HG03521 (cell line): ENCODE measurements at regions not wholly inside any gene's neighbourhood (a gene's known extent, or its start where the extent isn't known, plus 50 kb on each side); places are given as distances from the start of the nearest gene placed in this dataset.

ENCODE experiments used
- ATAC-seq: cut with Tn5 transposase; IDR thresholded peaks from one replicate; pipeline ENCODE4 v1.9.1; 2021; ENCODE audit warnings: mild to moderate bottlenecking, moderate library complexity; ENCODE audit not compliant: unreplicated experiment

DNA sequence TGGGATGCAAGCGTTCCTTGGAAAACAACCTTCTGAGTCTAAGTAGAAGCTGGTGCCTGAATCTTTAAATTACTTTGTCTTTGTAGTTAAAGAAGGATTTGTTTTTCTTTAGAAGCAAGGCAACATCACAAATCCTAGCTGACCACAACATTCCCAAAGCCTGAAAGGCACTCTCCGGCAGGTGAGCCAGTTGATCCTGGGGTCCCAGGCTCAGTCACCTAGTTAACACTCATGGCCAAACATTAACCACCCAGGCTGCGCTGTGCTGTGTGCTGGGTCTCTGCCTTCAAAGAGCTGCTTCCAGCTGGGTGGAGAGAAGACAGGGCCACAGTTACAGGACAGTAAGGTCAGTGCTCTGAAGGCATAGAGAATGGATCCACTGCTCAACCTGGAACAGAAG, 120.0 kb upstream of the TRIB2 start:
- no peak for ATAC-seq

- no peak for ATAC-seq
Observed at GRCh38 chr2:12597610-12598009, 119.1 kb upstream of the TRIB2 start.

GRCh38 chr2:12602661-12603060, 114.1 kb upstream of the TRIB2 start:
- no peak for ATAC-seq

DNA sequence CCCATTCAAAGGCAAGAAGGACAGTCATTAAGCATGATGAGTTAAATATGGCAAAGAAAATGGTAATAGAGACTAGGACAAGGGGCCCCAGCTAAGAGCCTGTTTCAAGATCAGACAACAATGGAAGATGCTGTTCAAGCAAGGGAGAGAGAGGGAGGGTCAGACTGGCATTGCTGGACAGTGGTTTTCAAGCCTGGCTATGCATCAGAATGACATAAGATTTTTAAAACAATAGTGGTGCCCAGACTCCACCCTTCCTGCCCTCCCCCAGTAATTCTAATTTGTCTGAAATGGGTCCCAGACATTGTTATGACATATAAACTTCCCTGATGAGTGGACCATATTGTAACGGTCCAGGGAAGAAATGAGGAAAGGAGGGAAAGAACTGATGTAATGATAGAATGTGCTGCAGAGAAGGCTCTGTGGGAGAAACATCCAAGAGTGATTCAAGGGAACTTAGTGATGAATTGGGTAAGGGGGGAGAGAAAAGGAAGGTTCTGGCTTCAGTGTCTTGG, 112.9 kb upstream of the TRIB2 start:
- no peak for ATAC-seq

DNA sequence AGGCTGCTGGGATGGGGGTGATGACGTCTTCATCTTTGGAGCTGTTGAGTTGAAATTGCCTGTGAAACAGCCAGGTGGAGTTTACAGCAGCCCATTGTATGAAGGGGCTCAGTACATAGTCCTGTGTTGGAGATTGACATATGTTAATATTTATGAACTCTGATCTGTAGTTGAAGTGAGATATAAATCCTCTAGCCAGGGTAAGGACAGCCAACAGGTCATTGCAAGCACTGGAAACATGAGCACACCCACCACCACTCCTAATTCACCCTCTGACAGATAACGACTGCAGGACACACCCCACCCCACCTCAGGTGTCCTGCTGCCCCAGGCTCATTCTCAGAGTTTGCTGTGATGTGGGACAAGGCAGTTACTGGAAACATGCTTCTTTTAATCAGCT, 112.4 kb upstream of the TRIB2 start:
- ATAC-seq, result no peak

DNA sequence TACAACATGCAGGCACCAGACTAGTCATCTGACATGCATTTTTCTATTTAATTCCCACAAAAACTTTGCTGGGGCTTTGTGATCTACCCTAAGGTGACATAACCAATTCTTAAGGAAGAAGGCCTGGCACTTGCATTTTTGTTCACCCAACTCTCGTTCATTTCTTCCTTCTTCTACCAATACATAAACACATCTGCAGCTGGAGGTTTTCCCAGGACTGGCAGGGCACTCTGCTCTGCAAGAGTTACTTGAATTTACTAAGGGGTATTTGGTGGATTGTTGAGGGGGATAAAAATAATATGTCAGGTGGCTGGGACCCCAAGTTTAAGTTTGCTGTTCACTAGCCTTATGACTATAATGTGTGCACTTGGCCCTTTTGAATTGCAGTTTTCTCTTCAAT, 111.4 kb upstream of the TRIB2 start:
- no peak for ATAC-seq

DNA sequence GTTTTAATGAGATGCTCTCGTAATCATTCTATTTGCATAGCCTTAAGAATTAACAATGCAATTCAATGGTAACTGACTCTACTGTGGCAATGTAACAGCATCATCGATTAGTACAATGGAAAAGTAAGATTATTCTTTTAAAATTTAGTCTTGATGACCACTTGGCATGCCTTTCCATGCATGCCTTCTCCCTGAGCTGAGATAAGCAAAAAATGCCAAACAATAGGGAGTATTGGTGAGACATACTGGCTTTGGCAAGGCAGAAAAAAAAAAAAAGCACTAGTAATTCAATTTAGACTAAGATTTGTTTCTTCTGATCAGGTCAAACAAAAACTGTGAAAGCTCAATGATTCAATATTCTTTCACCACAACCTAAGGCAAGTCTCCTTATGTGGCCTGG, 110.8 kb upstream of the TRIB2 start:
- ATAC-seq, result no peak

- no peak for ATAC-seq
Observed at GRCh38 chr2:12606472-12607000, 110.2 kb upstream of the TRIB2 start.

- no peak for ATAC-seq
Observed at GRCh38 chr2:12607971-12608370, 108.8 kb upstream of the TRIB2 start.

DNA sequence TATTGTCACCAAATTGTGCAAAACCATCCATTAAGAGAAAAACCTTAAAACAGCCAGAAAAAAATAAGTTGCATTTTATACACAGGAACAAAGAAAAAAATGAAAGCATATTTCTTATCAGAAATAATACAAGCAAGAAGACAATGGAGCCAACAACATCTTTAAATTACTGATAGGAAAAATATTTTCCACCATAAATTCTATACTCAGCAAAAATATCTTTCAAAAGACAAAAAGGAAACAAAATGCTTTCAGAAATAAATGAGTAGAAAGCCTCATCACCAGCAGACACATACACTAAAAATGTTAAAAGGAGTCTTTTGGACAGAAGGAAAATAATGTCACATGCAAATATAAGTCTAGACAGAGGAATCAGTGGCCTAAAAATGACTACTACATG, 106.4 kb upstream of the TRIB2 start:
- no peak for ATAC-seq

DNA sequence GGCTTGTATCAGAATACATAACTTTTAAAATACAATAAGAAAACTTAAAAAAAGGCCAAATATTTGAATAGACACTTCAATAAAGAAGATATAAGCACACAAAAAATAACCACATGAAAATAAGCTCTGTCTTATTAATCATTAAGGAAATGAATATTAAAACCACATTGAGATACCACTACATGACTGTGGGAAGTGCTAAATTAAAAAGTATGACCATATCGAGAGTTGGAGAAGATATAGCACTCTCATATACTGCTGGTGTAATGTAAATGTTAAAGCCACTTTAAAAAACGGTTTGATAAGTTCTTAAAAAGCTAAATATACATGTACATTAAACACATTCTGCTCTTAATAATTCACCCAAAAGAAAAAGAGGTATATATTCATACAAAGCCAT, 104.6 kb upstream of the TRIB2 start:
- no peak for ATAC-seq

GRCh38 chr2:12612671-12613070, 104.1 kb upstream of the TRIB2 start:
- no peak for ATAC-seq

- no peak for ATAC-seq
Observed at GRCh38 chr2:12613137-12613835, 103.5 kb upstream of the TRIB2 start.

DNA sequence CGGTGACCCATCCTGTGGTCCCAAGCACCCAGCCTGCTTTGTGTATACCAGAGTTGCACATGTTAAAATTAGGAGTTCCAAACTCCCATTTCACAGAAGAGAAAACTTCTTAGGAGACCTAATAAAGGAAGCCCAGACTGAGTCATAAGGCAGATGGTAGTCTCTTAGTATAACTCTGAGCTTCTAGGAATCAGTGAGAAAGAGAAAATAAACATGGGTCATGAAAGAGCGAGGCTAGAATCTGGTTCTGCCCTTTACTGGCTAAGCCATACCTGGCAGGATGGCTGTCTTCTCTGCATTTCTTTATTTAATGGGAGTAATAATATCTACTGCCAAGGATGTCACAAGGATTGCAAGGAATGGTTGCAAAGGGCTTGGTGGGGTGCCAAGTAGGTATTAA, 101.2 kb upstream of the TRIB2 start:
- ATAC-seq, result no peak

DNA sequence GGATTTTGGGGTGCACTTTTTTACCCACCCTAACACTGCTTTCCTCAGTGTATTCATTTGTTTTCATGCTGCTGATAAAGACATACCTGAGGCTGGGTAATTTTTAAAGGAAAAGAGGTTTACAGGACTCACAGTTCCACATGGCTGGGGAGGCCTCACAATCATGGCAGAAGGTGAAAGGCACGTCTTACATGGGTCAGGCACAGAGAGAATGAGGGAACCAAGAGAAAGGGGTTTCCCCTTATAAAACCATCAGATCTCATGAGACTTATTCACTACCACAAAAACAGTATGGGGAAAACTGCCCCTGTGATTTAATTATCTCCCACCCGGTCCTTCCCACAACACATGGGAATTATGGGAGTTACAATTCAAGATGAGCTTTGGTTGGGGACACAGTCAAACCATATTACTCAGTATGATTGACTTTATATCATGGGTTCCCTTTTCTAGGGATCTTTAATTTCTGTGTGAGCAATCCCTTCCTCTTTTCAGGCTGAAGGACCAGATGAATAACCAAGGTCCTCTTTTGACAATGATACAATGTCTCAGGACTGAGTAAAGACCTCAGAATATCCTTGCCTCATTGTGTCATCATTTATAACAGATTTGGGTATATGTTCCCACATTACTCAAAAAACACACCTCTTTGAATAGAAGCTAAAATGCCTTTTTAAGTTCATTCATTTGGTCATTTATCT, 100.1 kb upstream of the TRIB2 start:
- no peak for ATAC-seq

GRCh38 chr2:12617366-12617765, 99.4 kb upstream of the TRIB2 start:
- no peak for ATAC-seq

DNA sequence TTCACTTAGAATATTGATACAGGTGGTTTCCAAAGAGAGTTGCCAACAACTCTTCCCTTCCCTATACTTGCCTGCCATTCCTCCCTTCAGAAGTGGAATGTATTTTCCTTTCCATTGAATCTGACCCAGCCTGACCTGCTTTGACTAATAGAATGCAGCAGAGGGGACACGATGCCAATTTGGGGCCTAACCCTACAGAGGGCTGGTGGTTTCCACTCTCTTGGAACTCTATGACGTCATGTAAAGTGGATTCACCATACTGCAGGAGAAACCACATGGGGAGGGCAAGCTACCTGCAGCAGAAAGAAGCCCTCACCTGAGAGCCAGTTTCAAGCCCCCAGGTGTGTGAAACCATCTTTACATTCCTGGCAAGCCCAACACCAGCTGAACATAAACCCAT, 98.9 kb upstream of the TRIB2 start:
- ATAC-seq, result no peak

DNA sequence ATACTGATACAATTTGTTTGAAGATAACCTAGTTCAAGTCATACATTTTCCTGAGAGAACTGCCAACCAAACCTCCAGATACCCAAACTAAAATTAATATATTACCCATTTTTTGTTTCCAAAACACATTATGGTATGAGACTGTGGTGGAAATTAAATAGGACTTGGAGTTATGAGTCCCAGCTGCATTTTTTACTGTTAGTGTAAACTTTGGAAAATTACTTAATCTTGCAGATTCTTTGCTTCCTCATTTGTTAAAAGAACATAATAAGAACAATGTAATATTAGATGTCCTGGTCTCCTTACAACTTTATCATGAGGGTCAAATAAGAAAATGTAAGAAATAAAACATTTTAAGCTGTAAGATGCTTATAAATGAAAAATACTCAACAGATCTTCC, 98.2 kb upstream of the TRIB2 start:
- ATAC-seq, result no peak

GRCh38 chr2:12619975-12620374, 96.8 kb upstream of the TRIB2 start:
- ATAC-seq, result no peak

DNA sequence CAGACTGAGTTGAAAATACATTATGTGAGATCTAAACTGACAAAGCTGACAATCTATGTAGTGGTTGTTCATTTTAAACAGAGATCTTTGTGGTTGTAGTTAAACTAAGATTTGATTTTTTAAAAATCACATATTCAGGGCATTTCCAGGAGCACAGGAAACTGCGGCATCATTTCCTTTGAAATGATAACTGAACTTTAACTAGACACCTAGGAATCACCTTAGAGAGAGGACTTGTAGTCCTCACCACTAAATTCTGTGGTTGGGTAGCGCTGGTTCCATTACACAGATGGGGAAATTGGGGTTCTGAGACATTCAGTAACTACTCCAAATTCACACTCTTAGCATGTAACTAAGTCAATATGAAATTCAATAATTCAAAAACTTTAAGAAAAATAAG, 96.0 kb upstream of the TRIB2 start:
- ATAC-seq, result no peak

DNA sequence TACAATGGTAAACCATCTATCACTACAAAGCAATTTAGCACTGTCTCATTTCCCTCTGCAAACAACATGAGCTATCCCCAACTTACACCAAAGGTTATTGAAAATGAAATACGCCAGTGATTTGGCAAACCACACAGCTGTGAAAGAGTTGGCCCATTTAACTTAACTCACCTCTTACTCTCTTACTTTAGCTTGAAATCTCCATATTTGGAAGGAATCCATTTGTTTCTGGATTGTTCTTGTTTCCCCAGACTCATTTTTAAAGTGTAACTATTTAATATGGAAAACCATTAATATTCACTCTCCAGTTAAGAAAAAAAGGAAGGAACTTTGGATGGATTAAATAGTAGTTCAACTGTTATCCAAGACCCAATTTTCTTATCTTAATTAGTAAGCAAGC, 93.7 kb upstream of the TRIB2 start:
- no peak for ATAC-seq

- ATAC-seq, result no peak
Observed at GRCh38 chr2:12624384-12624783, 92.4 kb upstream of the TRIB2 start.
